ENCODE measurements at regions not wholly inside any gene's neighbourhood (a gene's known extent, or its start where the extent isn't known, plus 50 kb on each side); places are given as distances from the start of the nearest gene placed in this dataset.

GRCh38 chr2:150762571-150762970 lies 275.1 kb upstream of the RND3 start:
- Histone ChIP-seq H3K36me3 (ENCODE audit: control insufficient read depth in 1 of 2, insufficient read depth in 2 of 2, low read length in 2 of 2) (no peaks in the 10 kb centered on the region), H3K27ac (ENCODE audit: low read length) (no peak overlapping the region), H3K27me3 (ENCODE audit: low read depth, low read length) (no peaks in the 10 kb centered on the region), H3K4me1 (ENCODE audit: control insufficient read depth in 1 of 2, insufficient read depth in 2 of 2, low read length in 2 of 2) (no peaks in the 10 kb centered on the region), H3K9me3 (ENCODE audit: control insufficient read depth in 1 of 2, low read length in 2 of 2) (no peaks in the 10 kb centered on the region), H3K4me3 (ENCODE audit: low read depth in 1 of 2, low read length in 2 of 2) (no peak overlapping the region)

GRCh38 chr2:150759531-150759930 lies 272.1 kb upstream of the RND3 start:
- Histone ChIP-seq H3K4me3 (ENCODE audit: low read depth in 1 of 2, low read length in 2 of 2) (no peak overlapping the region), H3K36me3 (ENCODE audit: control insufficient read depth in 1 of 2, insufficient read depth in 2 of 2, low read length in 2 of 2) (no peaks in the 10 kb centered on the region), H3K9me3 (ENCODE audit: control insufficient read depth in 1 of 2, low read length in 2 of 2) (no peaks in the 10 kb centered on the region), H3K27me3 (ENCODE audit: low read depth, low read length) (no peaks in the 10 kb centered on the region), H3K27ac (ENCODE audit: low read length) (no peak overlapping the region), H3K4me1 (ENCODE audit: control insufficient read depth in 1 of 2, insufficient read depth in 2 of 2, low read length in 2 of 2) (no peaks in the 10 kb centered on the region)

- Histone ChIP-seq H3K36me3 (ENCODE audit: control insufficient read depth in 1 of 2, insufficient read depth in 2 of 2, low read length in 2 of 2) (no peaks in the 10 kb centered on the region), H3K4me1 (ENCODE audit: control insufficient read depth in 1 of 2, insufficient read depth in 2 of 2, low read length in 2 of 2) (no peaks in the 10 kb centered on the region), H3K4me3 (ENCODE audit: low read depth in 1 of 2, low read length in 2 of 2) (no peak overlapping the region), H3K27me3 (ENCODE audit: low read depth, low read length) (no peaks in the 10 kb centered on the region), H3K9me3 (ENCODE audit: control insufficient read depth in 1 of 2, low read length in 2 of 2) (no peaks in the 10 kb centered on the region), H3K27ac (ENCODE audit: low read length) (no peak overlapping the region)
These were observed 271.6 kb upstream of the RND3 start for GRCh38 chr2:150759106-150759505.

- Histone ChIP-seq H3K9me3 (ENCODE audit: control insufficient read depth in 1 of 2, low read length in 2 of 2) (no peaks in the 10 kb centered on the region), H3K4me1 (ENCODE audit: control insufficient read depth in 1 of 2, insufficient read depth in 2 of 2, low read length in 2 of 2) (no peaks in the 10 kb centered on the region), H3K4me3 (ENCODE audit: low read depth in 1 of 2, low read length in 2 of 2) (no peak overlapping the region), H3K27me3 (ENCODE audit: low read depth, low read length) (no peaks in the 10 kb centered on the region), H3K36me3 (ENCODE audit: control insufficient read depth in 1 of 2, insufficient read depth in 2 of 2, low read length in 2 of 2) (no peaks in the 10 kb centered on the region), H3K27ac (ENCODE audit: low read length) (no peak overlapping the region)
These were observed 264.8 kb upstream of the RND3 start for GRCh38 chr2:150752229-150752628.

- H3K4me1 ChIP-seq (ENCODE audit: control insufficient read depth in 1 of 2, insufficient read depth in 2 of 2, low read length in 2 of 2), result no peaks in the 10 kb centered on the region
- no peaks in the 10 kb centered on the region for H3K9me3 ChIP-seq (ENCODE audit: control insufficient read depth in 1 of 2, low read length in 2 of 2)
- H3K4me3 ChIP-seq (ENCODE audit: low read depth in 1 of 2, low read length in 2 of 2), result no peak overlapping the region
- H3K27me3 ChIP-seq (ENCODE audit: low read depth, low read length), result no peaks in the 10 kb centered on the region
- H3K27ac ChIP-seq (ENCODE audit: low read length), result no peak overlapping the region
- H3K36me3 ChIP-seq (ENCODE audit: control insufficient read depth in 1 of 2, insufficient read depth in 2 of 2, low read length in 2 of 2), result no peaks in the 10 kb centered on the region
These were observed 263.3 kb upstream of the RND3 start for GRCh38 chr2:150750720-150751119.

- Histone ChIP-seq H3K4me3 (ENCODE audit: low read depth in 1 of 2, low read length in 2 of 2) (no peak overlapping the region), H3K27ac (ENCODE audit: low read length) (no peak overlapping the region), H3K9me3 (ENCODE audit: control insufficient read depth in 1 of 2, low read length in 2 of 2) (no peaks in the 10 kb centered on the region), H3K27me3 (ENCODE audit: low read depth, low read length) (no peaks in the 10 kb centered on the region), H3K4me1 (ENCODE audit: control insufficient read depth in 1 of 2, insufficient read depth in 2 of 2, low read length in 2 of 2) (no peaks in the 10 kb centered on the region), H3K36me3 (ENCODE audit: control insufficient read depth in 1 of 2, insufficient read depth in 2 of 2, low read length in 2 of 2) (no peaks in the 10 kb centered on the region)
These were observed 254.6 kb upstream of the RND3 start for GRCh38 chr2:150742094-150742493.

- Histone ChIP-seq H3K4me3 (ENCODE audit: low read depth in 1 of 2, low read length in 2 of 2) (no peak overlapping the region), H3K27ac (ENCODE audit: low read length) (no peak overlapping the region), H3K36me3 (ENCODE audit: control insufficient read depth in 1 of 2, insufficient read depth in 2 of 2, low read length in 2 of 2) (no peaks in the 10 kb centered on the region), H3K4me1 (ENCODE audit: control insufficient read depth in 1 of 2, insufficient read depth in 2 of 2, low read length in 2 of 2) (no peaks in the 10 kb centered on the region), H3K9me3 (ENCODE audit: control insufficient read depth in 1 of 2, low read length in 2 of 2) (no peaks in the 10 kb centered on the region), H3K27me3 (ENCODE audit: low read depth, low read length) (no peaks in the 10 kb centered on the region)
These were observed 248.5 kb upstream of the RND3 start for GRCh38 chr2:150735894-150736498.

- Histone ChIP-seq H3K36me3 (ENCODE audit: control insufficient read depth in 1 of 2, insufficient read depth in 2 of 2, low read length in 2 of 2) (no peaks in the 10 kb centered on the region), H3K4me1 (ENCODE audit: control insufficient read depth in 1 of 2, insufficient read depth in 2 of 2, low read length in 2 of 2) (no peaks in the 10 kb centered on the region), H3K4me3 (ENCODE audit: low read depth in 1 of 2, low read length in 2 of 2) (no peak overlapping the region), H3K27ac (ENCODE audit: low read length) (no peak overlapping the region), H3K27me3 (ENCODE audit: low read depth, low read length) (no peaks in the 10 kb centered on the region), H3K9me3 (ENCODE audit: control insufficient read depth in 1 of 2, low read length in 2 of 2) (no peaks in the 10 kb centered on the region)
These were observed 245.7 kb upstream of the RND3 start for GRCh38 chr2:150733051-150733618.

GRCh38 chr2:150732491-150732890 lies 245.0 kb upstream of the RND3 start:
- Histone ChIP-seq H3K27me3 (ENCODE audit: low read depth, low read length) (no peaks in the 10 kb centered on the region), H3K27ac (ENCODE audit: low read length) (no peak overlapping the region), H3K9me3 (ENCODE audit: control insufficient read depth in 1 of 2, low read length in 2 of 2) (no peaks in the 10 kb centered on the region), H3K4me1 (ENCODE audit: control insufficient read depth in 1 of 2, insufficient read depth in 2 of 2, low read length in 2 of 2) (no peaks in the 10 kb centered on the region), H3K4me3 (ENCODE audit: low read depth in 1 of 2, low read length in 2 of 2) (no peak overlapping the region), H3K36me3 (ENCODE audit: control insufficient read depth in 1 of 2, insufficient read depth in 2 of 2, low read length in 2 of 2) (no peaks in the 10 kb centered on the region)

- no peaks in the 10 kb centered on the region for H3K4me1 ChIP-seq (ENCODE audit: control insufficient read depth in 1 of 2, insufficient read depth in 2 of 2, low read length in 2 of 2)
- no peak overlapping the region for H3K27ac ChIP-seq (ENCODE audit: low read length)
- H3K9me3 ChIP-seq (ENCODE audit: control insufficient read depth in 1 of 2, low read length in 2 of 2), result no peaks in the 10 kb centered on the region
- no peak overlapping the region for H3K4me3 ChIP-seq (ENCODE audit: low read depth in 1 of 2, low read length in 2 of 2)
- H3K27me3 ChIP-seq (ENCODE audit: low read depth, low read length), result no peaks in the 10 kb centered on the region
- no peaks in the 10 kb centered on the region for H3K36me3 ChIP-seq (ENCODE audit: control insufficient read depth in 1 of 2, insufficient read depth in 2 of 2, low read length in 2 of 2)
These were observed 244.6 kb upstream of the RND3 start for GRCh38 chr2:150732064-150732463.

GRCh38 chr2:150729495-150729955 lies 242.1 kb upstream of the RND3 start:
- Histone ChIP-seq H3K4me1 (ENCODE audit: control insufficient read depth in 1 of 2, insufficient read depth in 2 of 2, low read length in 2 of 2) (no peaks in the 10 kb centered on the region), H3K9me3 (ENCODE audit: control insufficient read depth in 1 of 2, low read length in 2 of 2) (no peaks in the 10 kb centered on the region), H3K36me3 (ENCODE audit: control insufficient read depth in 1 of 2, insufficient read depth in 2 of 2, low read length in 2 of 2) (no peaks in the 10 kb centered on the region), H3K27me3 (ENCODE audit: low read depth, low read length) (no peaks in the 10 kb centered on the region), H3K27ac (ENCODE audit: low read length) (no peak overlapping the region), H3K4me3 (ENCODE audit: low read depth in 1 of 2, low read length in 2 of 2) (no peak overlapping the region)

- Histone ChIP-seq H3K36me3 (ENCODE audit: control insufficient read depth in 1 of 2, insufficient read depth in 2 of 2, low read length in 2 of 2) (no peaks in the 10 kb centered on the region), H3K27me3 (ENCODE audit: low read depth, low read length) (no peaks in the 10 kb centered on the region)
These were observed 230.8 kb upstream of the RND3 start for GRCh38 chr2:150718280-150718679.

More at GRCh38 chr2:150718280-150718679, 230.8 kb upstream of the RND3 start:
- H3K9me3 ChIP-seq (ENCODE audit: control insufficient read depth in 1 of 2, low read length in 2 of 2), result no peaks in the 10 kb centered on the region
- H3K27ac ChIP-seq (ENCODE audit: low read length), result no peak overlapping the region
- no peaks in the 10 kb centered on the region for H3K4me1 ChIP-seq (ENCODE audit: control insufficient read depth in 1 of 2, insufficient read depth in 2 of 2, low read length in 2 of 2)
- no peak overlapping the region for H3K4me3 ChIP-seq (ENCODE audit: low read depth in 1 of 2, low read length in 2 of 2)

All from muscle layer of duodenum (tissue), 2 donors.